ENCODE measurements at regions not wholly inside any gene's neighbourhood (a gene's known extent, or its start where the extent isn't known, plus 50 kb on each side); places are given as distances from the start of the nearest gene placed in this dataset.

- no peak for DNase-seq
- no peak for TF ChIP-seq CTCF (IDR thresholded peaks at IDR 0.05; ENCODE audit: control extremely low read depth, extremely low read depth)
- Histone ChIP-seq H3K4me1 (ENCODE audit: control insufficient read depth in 5 of 5, insufficient read depth in 5 of 5, low read length in 5 of 5) (no peaks in the 10 kb centered on the region), H3K9ac (ENCODE audit: insufficient read depth in 1 of 2, low read length in 2 of 2) (no peak overlapping the region), H3K27me3 (ENCODE audit: control insufficient read depth in 3 of 3, insufficient read depth in 3 of 3, low read length in 2 of 3) (no peaks in the 10 kb centered on the region), H3K9me3 (ENCODE audit: control insufficient read depth in 4 of 4, insufficient read depth in 3 of 4, low read length in 3 of 4) (peaks cover 0 to 2% (median 0%) of the 10 kb centered on the region in 4 donors), H3K4me3 (no peak overlapping the region), H3K27ac (ENCODE audit: low read depth in 1 of 2, low read length in 1 of 2) (no peak overlapping the region), H3K36me3 (ENCODE audit: control insufficient read depth in 4 of 4, insufficient read depth in 4 of 4, low read length in 4 of 4) (no peaks in the 10 kb centered on the region)
- WGBS, 2 donors: 85 to 91% methylated on average over 1 of the region's 1 CpG
- no peak for ATAC-seq (ENCODE audit: insufficient read depth, low FRiP score)
Observed at GRCh38 chr13:55788548-55788947, 1352.2 kb upstream of the PRR20A start.

GRCh38 chr13:55792544-55793193 lies 1348.0 kb upstream of the PRR20A start:
- Histone ChIP-seq H3K27ac (ENCODE audit: low read depth in 1 of 2, low read length in 1 of 2) (no peak overlapping the region), H3K4me3 (no peak overlapping the region), H3K9ac (ENCODE audit: insufficient read depth in 1 of 2, low read length in 2 of 2) (no peak overlapping the region), H3K27me3 (ENCODE audit: control insufficient read depth in 3 of 3, insufficient read depth in 3 of 3, low read length in 2 of 3) (no peaks in the 10 kb centered on the region), H3K4me1 (ENCODE audit: control insufficient read depth in 5 of 5, insufficient read depth in 5 of 5, low read length in 5 of 5) (no peaks in the 10 kb centered on the region), H3K36me3 (ENCODE audit: control insufficient read depth in 4 of 4, insufficient read depth in 4 of 4, low read length in 4 of 4) (no peaks in the 10 kb centered on the region), H3K9me3 (ENCODE audit: control insufficient read depth in 4 of 4, insufficient read depth in 3 of 4, low read length in 3 of 4) (peaks cover 0 to 2% (median 0%) of the 10 kb centered on the region in 4 donors)
- ATAC-seq (ENCODE audit: insufficient read depth, low FRiP score) (no peak), DNase-seq (no peak)
- TF ChIP-seq CTCF (IDR thresholded peaks at IDR 0.05; ENCODE audit: control extremely low read depth, extremely low read depth): no peak
- 82 to 90% methylated on average over 3 of the region's 3 CpGs for WGBS, 2 donors

DNA sequence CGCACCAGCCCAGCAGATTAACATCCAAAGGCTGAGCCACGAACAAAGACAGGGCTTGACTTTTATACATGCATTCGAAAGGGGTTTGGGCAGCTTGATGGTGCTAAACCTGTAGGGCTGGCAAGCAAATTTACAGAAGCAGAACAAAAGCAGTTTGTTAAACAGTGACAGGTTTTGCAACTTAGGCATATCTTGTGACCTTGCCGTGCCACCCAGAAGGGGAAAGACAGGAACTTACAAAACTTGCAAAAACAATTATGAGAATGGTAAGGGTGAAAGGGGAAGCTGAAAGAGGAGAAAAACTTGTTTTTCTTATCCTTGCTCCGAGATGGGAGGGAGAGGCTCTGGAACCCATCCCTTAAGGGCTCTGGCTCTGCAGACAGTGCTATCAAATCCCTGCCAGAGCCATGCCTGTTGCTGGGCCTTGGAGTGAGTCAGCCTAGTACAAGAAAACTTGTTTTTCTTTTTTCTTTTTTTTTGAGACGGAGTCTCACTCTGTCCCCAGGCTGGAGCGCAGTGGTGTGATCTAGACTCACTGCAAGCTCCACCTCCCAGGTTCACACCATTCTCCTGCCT lies 1325.2 kb upstream of the PRR20A start:
- peak in 1 of 3 donors; percentile 3 for DNase-seq

More for the DNA sequence above, 1325.2 kb upstream of the PRR20A start:
- WGBS, 2 donors: 73 to 74% methylated on average over 7 of the region's 7 CpGs
- no peaks in the 10 kb centered on the region for H3K4me1 ChIP-seq (ENCODE audit: control insufficient read depth in 5 of 5, insufficient read depth in 5 of 5, low read length in 5 of 5)
- H3K27ac ChIP-seq (ENCODE audit: low read depth in 1 of 2, low read length in 1 of 2): no peak overlapping the region
- TF ChIP-seq CTCF (IDR thresholded peaks at IDR 0.05; ENCODE audit: control extremely low read depth, extremely low read depth): no peak
- no peak overlapping the region for H3K4me3 ChIP-seq
- H3K9ac ChIP-seq (ENCODE audit: insufficient read depth in 1 of 2, low read length in 2 of 2): no peak overlapping the region
- H3K27me3 ChIP-seq (ENCODE audit: control insufficient read depth in 3 of 3, insufficient read depth in 3 of 3, low read length in 2 of 3): no peaks in the 10 kb centered on the region
- H3K36me3 ChIP-seq (ENCODE audit: control insufficient read depth in 4 of 4, insufficient read depth in 4 of 4, low read length in 4 of 4): no peaks in the 10 kb centered on the region
- no peak for ATAC-seq (ENCODE audit: insufficient read depth, low FRiP score)
- no peaks in the 10 kb centered on the region for H3K9me3 ChIP-seq (ENCODE audit: control insufficient read depth in 4 of 4, insufficient read depth in 3 of 4, low read length in 3 of 4)

Data from lung (tissue), 11 donors.